BJ (cell line): ENCODE measurements at regions not wholly inside any gene's neighbourhood (a gene's known extent, or its start where the extent isn't known, plus 50 kb on each side); places are given as distances from the start of the nearest gene placed in this dataset.

ENCODE experiments used
- CTCF ChIA-PET: fragments of 350-600 bp; formaldehyde crosslinking; extraction: SDS; loops from one replicate; lab custom pipeline; 2021; ENCODE audit warnings: antibody characterized with exemption, inconsistent platforms; lab: Yijun Ruan, JAX
- POLR2A ChIA-PET: fragments of 300-600 bp; sonication (Branson Sonifier 250); formaldehyde crosslinking; extraction: SDS; loops from one replicate; lab custom pipeline; 2021; ENCODE audit warnings: antibody characterized with exemption; lab: Charles Lee
- DNase-seq: peaks from one replicate; pipeline ENCODE4 v3.0.0-alpha.2; 2011; ENCODE audit warnings: low read depth
- H3K27me3 ChIP-seq: 2 replicates; pipeline ENCODE4 v1.6.0; 2011; ENCODE audit warnings: low read length; ENCODE audit not compliant: control insufficient read depth, insufficient read depth
- H3K36me3 ChIP-seq: 2 replicates; pipeline ENCODE4 v1.5.1; 2011; ENCODE audit warnings: low read length; ENCODE audit not compliant: control insufficient read depth, insufficient read depth
- H3K4me3 ChIP-seq: 2 replicates; pipeline ENCODE4 v1.5.1; 2011; ENCODE audit warnings: low read depth, mild to moderate bottlenecking, control low read depth, low read length
- TF ChIP-seq, protein P1 (sequence below): IDR thresholded peaks from 2 replicates; pipeline ENCODE4 v1.5.1; 2011; ENCODE audit warnings: low read depth, mild to moderate bottlenecking, control low read depth, inconsistent platforms, low read length, moderate library complexity; ENCODE audit not compliant: insufficient read depth

DNA sequence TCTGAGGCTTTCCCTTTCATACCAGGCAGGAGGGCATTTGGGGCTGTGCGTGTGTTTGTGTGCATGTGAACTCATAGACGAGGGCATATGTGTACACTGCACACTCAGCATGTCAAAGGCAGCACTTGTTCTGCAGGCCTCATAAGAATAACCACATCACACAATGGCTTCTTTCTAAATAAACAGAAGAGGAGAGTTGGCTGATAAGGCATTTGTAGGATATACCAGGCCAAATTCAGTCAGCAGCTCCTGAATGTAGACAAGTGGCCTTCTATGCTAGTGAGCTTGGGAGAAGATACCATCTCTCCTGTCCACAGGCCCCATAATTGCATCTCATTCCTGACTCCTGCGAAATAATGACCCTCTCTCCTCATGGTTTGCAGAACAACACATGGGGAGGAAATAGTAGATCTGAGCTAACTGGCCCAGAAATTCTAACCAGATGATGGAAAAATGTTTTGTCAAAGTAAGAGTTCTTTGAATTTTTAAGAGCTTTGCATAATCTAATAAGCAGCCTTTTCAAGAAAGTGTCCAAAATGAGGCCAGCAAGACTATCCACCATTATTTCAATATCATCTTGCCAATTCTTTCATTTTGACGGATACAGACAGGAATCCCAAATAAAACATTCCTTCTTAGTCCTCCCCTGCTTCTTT is 60.5 kb upstream of the GAS1 start:
- DNase-seq = peak; percentile 76

DNA sequence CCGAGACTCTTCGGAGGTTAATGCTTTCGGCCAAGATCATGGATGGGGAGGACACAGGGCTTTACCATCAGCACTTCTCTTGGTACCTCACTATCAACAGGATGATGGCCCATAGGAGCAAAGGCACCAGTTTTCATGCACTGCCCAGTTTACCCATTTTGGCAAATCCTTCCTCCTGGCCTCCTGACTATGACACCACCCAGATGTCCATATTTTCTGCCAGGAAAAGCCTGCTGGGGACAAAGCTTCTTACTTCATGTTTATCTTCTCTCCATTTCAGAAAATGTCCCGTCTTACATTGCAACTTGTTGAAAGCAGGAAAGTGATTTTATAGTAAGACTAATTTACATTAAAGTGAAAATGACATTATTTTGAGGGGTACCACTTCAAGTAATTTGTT is 61.4 kb upstream of the GAS1 start:
- ChIA-PET CTCF (interaction anchor here (0.6 to 2.4 kb wide), 3 partner anchors 23 to 316 kb away, joined by 3 to 7 read pairs (median 4); no protein-coding TSS in a partner anchor), POLR2A (no interaction called here)
- H3K36me3 ChIP-seq = no peaks in the 10 kb centered on the region
- H3K27me3 ChIP-seq = no peaks in the 10 kb centered on the region
- TF ChIP-seq, protein P1, sequence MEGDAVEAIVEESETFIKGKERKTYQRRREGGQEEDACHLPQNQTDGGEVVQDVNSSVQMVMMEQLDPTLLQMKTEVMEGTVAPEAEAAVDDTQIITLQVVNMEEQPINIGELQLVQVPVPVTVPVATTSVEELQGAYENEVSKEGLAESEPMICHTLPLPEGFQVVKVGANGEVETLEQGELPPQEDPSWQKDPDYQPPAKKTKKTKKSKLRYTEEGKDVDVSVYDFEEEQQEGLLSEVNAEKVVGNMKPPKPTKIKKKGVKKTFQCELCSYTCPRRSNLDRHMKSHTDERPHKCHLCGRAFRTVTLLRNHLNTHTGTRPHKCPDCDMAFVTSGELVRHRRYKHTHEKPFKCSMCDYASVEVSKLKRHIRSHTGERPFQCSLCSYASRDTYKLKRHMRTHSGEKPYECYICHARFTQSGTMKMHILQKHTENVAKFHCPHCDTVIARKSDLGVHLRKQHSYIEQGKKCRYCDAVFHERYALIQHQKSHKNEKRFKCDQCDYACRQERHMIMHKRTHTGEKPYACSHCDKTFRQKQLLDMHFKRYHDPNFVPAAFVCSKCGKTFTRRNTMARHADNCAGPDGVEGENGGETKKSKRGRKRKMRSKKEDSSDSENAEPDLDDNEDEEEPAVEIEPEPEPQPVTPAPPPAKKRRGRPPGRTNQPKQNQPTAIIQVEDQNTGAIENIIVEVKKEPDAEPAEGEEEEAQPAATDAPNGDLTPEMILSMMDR = no peak
- no peak for DNase-seq
- no peak overlapping the region for H3K4me3 ChIP-seq

More for the DNA sequence above, 60.5 kb upstream of the GAS1 start:
- CTCF ChIA-PET = interaction anchor here (0.7 to 2.4 kb wide), 2 partner anchors 24 to 33 kb away, joined by 4 to 7 read pairs; no protein-coding TSS in a partner anchor
- Histone ChIP-seq H3K27me3 (no peaks in the 10 kb centered on the region), H3K36me3 (no peaks in the 10 kb centered on the region), H3K4me3 (no peak overlapping the region)
- POLR2A ChIA-PET = interaction anchor here (0.6 kb wide), 1 partner anchor 49 kb away, joined by 9 read pairs; no protein-coding TSS in a partner anchor
- TF ChIP-seq, protein P1 = no peak

DNA sequence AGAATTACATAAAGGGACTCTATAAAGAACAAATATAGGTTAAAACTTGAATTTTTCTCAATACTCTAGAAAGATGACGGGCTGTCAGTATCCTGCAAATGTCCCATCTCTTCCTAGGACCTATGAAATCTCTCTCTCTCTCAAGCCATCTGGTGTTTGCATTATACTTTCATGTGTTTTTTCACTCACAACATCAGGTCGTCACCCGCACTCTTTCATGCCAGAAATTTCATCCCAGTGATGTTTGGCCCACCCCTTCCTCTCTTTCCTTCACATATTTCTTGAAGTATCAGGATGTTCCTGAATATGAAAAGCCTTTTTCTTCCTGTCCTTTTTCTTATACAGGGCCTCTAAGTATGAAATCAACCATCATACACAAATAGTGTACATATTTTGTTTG is 63.3 kb upstream of the GAS1 start:
- no peaks in the 10 kb centered on the region for H3K27me3 ChIP-seq
- TF ChIP-seq, protein P1 = no peak

DNA sequence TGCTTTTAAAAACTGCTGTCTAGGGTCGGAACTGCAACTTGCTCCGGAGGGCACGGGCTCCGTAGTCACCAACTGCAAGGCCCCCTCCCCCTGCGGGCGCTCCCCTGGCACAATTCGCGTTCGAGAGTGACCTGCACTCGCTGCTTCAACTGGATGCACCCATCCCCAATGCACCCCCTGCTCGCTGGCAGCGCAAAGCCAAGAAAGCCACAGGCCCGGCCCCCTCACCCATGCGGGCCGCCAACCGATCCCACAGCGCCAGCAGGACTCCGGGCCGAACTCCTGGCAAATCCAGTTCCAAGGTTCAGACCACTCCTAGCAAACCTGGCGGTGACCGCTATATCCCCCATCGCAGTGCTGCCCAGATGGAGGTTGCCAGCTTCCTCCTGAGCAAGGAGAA is 64.2 kb upstream of the GAS1 start:
- no peak for DNase-seq
- ChIA-PET CTCF (no interaction called here), POLR2A (no interaction called here)
- no peak overlapping the region for H3K4me3 ChIP-seq
- no peaks in the 10 kb centered on the region for H3K27me3 ChIP-seq
- TF ChIP-seq, protein P1 = no peak
- H3K36me3 ChIP-seq = no peaks in the 10 kb centered on the region

More for the DNA sequence above, 63.3 kb upstream of the GAS1 start:
- no peaks in the 10 kb centered on the region for H3K36me3 ChIP-seq
- ChIA-PET POLR2A (no interaction called here), CTCF (no interaction called here)
- no peak for DNase-seq
- H3K4me3 ChIP-seq = no peak overlapping the region

DNA sequence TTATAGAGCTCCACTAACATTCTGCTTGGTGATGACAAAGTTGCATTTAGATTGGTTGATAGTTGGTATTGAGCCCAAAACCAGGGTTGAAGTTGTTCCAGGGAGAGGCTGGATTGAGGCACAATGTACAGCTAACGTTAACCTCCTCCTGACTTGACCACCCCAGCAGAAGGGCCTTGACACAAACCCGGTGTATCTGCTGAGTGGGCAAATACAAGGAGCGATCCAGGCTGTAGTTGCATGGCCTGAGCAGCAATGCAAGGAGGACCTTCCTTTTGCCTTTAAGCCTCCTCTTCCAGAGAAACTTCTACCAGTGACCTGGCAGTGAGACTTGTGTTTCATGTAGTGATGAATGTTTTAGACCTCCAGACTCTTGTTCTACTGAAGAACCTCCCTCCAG is 66.2 kb upstream of the GAS1 start:
- CTCF ChIA-PET = no interaction called here
- Histone ChIP-seq H3K27me3 (no peaks in the 10 kb centered on the region), H3K4me3 (no peak overlapping the region), H3K36me3 (no peaks in the 10 kb centered on the region)
- POLR2A ChIA-PET = no interaction called here
- DNase-seq = no peak
- TF ChIP-seq, protein P1 = no peak
